ENCODE measurements at regions not wholly inside any gene's neighbourhood (a gene's known extent, or its start where the extent isn't known, plus 50 kb on each side); places are given as distances from the start of the nearest gene placed in this dataset.

GRCh38 chr13:27847669-27848068 lies 55.4 kb downstream of the GSX1 start:
- Histone ChIP-seq H3K27me3 (ENCODE audit: control insufficient read depth, insufficient read depth, low read length) (peaks cover 50% of the 10 kb centered on the region), H3K27ac (ENCODE audit: low read depth, low read length) (no peak overlapping the region), H3K4me3 (ENCODE audit: low read depth, low read length) (no peak overlapping the region), H3K9ac (ENCODE audit: low read length) (no peak overlapping the region), H3K9me3 (ENCODE audit: control insufficient read depth, insufficient read depth, low read depth, low read length) (no peaks in the 10 kb centered on the region), H3K36me3 (ENCODE audit: control insufficient read depth, insufficient read depth, low read length) (no peaks in the 10 kb centered on the region), H3K4me1 (ENCODE audit: control insufficient read depth, insufficient read depth, low read length) (no peaks in the 10 kb centered on the region)

- Histone ChIP-seq H3K9me3 (ENCODE audit: control insufficient read depth, insufficient read depth, low read depth, low read length) (no peaks in the 10 kb centered on the region), H3K4me1 (ENCODE audit: control insufficient read depth, insufficient read depth, low read length) (no peaks in the 10 kb centered on the region), H3K27me3 (ENCODE audit: control insufficient read depth, insufficient read depth, low read length) (peaks cover 59% of the 10 kb centered on the region), H3K4me3 (ENCODE audit: low read depth, low read length) (no peak overlapping the region), H3K36me3 (ENCODE audit: control insufficient read depth, insufficient read depth, low read length) (no peaks in the 10 kb centered on the region), H3K27ac (ENCODE audit: low read depth, low read length) (no peak overlapping the region), H3K9ac (ENCODE audit: low read length) (no peak overlapping the region)
These were observed 59.0 kb downstream of the GSX1 start for GRCh38 chr13:27851096-27851850.

GRCh38 chr13:27852491-27852890 lies 60.2 kb downstream of the GSX1 start:
- H3K27me3 ChIP-seq (ENCODE audit: control insufficient read depth, insufficient read depth, low read length) = peaks cover 56% of the 10 kb centered on the region
- no peak overlapping the region for H3K4me3 ChIP-seq (ENCODE audit: low read depth, low read length)
- H3K4me1 ChIP-seq (ENCODE audit: control insufficient read depth, insufficient read depth, low read length) = 0 out of 2 replicates have a peak, but pooled peaks cover under 1% of the 10 kb centered on the region
- no peak overlapping the region for H3K9ac ChIP-seq (ENCODE audit: low read length)
- no peaks in the 10 kb centered on the region for H3K9me3 ChIP-seq (ENCODE audit: control insufficient read depth, insufficient read depth, low read depth, low read length)
- H3K36me3 ChIP-seq (ENCODE audit: control insufficient read depth, insufficient read depth, low read length) = no peaks in the 10 kb centered on the region
- no peak overlapping the region for H3K27ac ChIP-seq (ENCODE audit: low read depth, low read length)

- H3K4me1 ChIP-seq (ENCODE audit: control insufficient read depth, insufficient read depth, low read length) = 0 out of 2 replicates have a peak, but pooled peaks cover 9% of the 10 kb centered on the region
- no peak overlapping the region for H3K9ac ChIP-seq (ENCODE audit: low read length)
- no peaks in the 10 kb centered on the region for H3K9me3 ChIP-seq (ENCODE audit: control insufficient read depth, insufficient read depth, low read depth, low read length)
- no peak overlapping the region for H3K4me3 ChIP-seq (ENCODE audit: low read depth, low read length)
- H3K27ac ChIP-seq (ENCODE audit: low read depth, low read length) = no peak overlapping the region
- no peaks in the 10 kb centered on the region for H3K36me3 ChIP-seq (ENCODE audit: control insufficient read depth, insufficient read depth, low read length)
- peaks cover 48% of the 10 kb centered on the region for H3K27me3 ChIP-seq (ENCODE audit: control insufficient read depth, insufficient read depth, low read length)
These were observed 61.1 kb downstream of the GSX1 start for GRCh38 chr13:27853335-27853734.

GRCh38 chr13:27853861-27854260 lies 61.6 kb downstream of the GSX1 start:
- no peaks in the 10 kb centered on the region for H3K9me3 ChIP-seq (ENCODE audit: control insufficient read depth, insufficient read depth, low read depth, low read length)
- H3K4me1 ChIP-seq (ENCODE audit: control insufficient read depth, insufficient read depth, low read length) = 0 out of 2 replicates have a peak, but pooled peaks cover 9% of the 10 kb centered on the region
- H3K27ac ChIP-seq (ENCODE audit: low read depth, low read length) = no peak overlapping the region

GRCh38 chr13:27854606-27855005 lies 62.3 kb downstream of the GSX1 start:
- H3K27me3 ChIP-seq (ENCODE audit: control insufficient read depth, insufficient read depth, low read length) = peaks cover 47% of the 10 kb centered on the region
- H3K9ac ChIP-seq (ENCODE audit: low read length) = no peak overlapping the region
- no peaks in the 10 kb centered on the region for H3K36me3 ChIP-seq (ENCODE audit: control insufficient read depth, insufficient read depth, low read length)
- H3K9me3 ChIP-seq (ENCODE audit: control insufficient read depth, insufficient read depth, low read depth, low read length) = no peaks in the 10 kb centered on the region
- H3K27ac ChIP-seq (ENCODE audit: low read depth, low read length) = no peak overlapping the region
- 0 out of 2 replicates have a peak, but pooled peaks cover 9% of the 10 kb centered on the region for H3K4me1 ChIP-seq (ENCODE audit: control insufficient read depth, insufficient read depth, low read length)
- no peak overlapping the region for H3K4me3 ChIP-seq (ENCODE audit: low read depth, low read length)

More at GRCh38 chr13:27853861-27854260, 61.6 kb downstream of the GSX1 start:
- Histone ChIP-seq H3K9ac (ENCODE audit: low read length) (no peak overlapping the region), H3K36me3 (ENCODE audit: control insufficient read depth, insufficient read depth, low read length) (no peaks in the 10 kb centered on the region), H3K27me3 (ENCODE audit: control insufficient read depth, insufficient read depth, low read length) (peaks cover 47% of the 10 kb centered on the region), H3K4me3 (ENCODE audit: low read depth, low read length) (no peak overlapping the region)

- Histone ChIP-seq H3K9ac (ENCODE audit: low read length) (no peak overlapping the region), H3K27ac (ENCODE audit: low read depth, low read length) (no peak overlapping the region), H3K4me1 (ENCODE audit: control insufficient read depth, insufficient read depth, low read length) (peaks cover 11% of the 10 kb centered on the region; the same call in 1 of the 2 replicates), H3K4me3 (ENCODE audit: low read depth, low read length) (no peak overlapping the region), H3K36me3 (ENCODE audit: control insufficient read depth, insufficient read depth, low read length) (no peaks in the 10 kb centered on the region), H3K27me3 (ENCODE audit: control insufficient read depth, insufficient read depth, low read length) (peaks cover 54% of the 10 kb centered on the region), H3K9me3 (ENCODE audit: control insufficient read depth, insufficient read depth, low read depth, low read length) (no peaks in the 10 kb centered on the region)
These were observed 63.1 kb downstream of the GSX1 start for GRCh38 chr13:27855381-27855780.

GRCh38 chr13:27857282-27857681 lies 62.5 kb upstream of the PDX1 start:
- Histone ChIP-seq H3K36me3 (ENCODE audit: control insufficient read depth, insufficient read depth, low read length) (no peaks in the 10 kb centered on the region), H3K27me3 (ENCODE audit: control insufficient read depth, insufficient read depth, low read length) (peaks cover 38% of the 10 kb centered on the region), H3K9ac (ENCODE audit: low read length) (no peak overlapping the region), H3K9me3 (ENCODE audit: control insufficient read depth, insufficient read depth, low read depth, low read length) (no peaks in the 10 kb centered on the region), H3K4me1 (ENCODE audit: control insufficient read depth, insufficient read depth, low read length) (peaks cover 19% of the 10 kb centered on the region; the same call in 1 of the 2 replicates), H3K27ac (ENCODE audit: low read depth, low read length) (no peak overlapping the region), H3K4me3 (ENCODE audit: low read depth, low read length) (no peak overlapping the region)

GRCh38 chr13:27858046-27858445 lies 61.8 kb upstream of the PDX1 start:
- Histone ChIP-seq H3K4me3 (ENCODE audit: low read depth, low read length) (no peak overlapping the region), H3K9me3 (ENCODE audit: control insufficient read depth, insufficient read depth, low read depth, low read length) (no peaks in the 10 kb centered on the region), H3K4me1 (ENCODE audit: control insufficient read depth, insufficient read depth, low read length) (peaks cover 19% of the 10 kb centered on the region; the same call in 1 of the 2 replicates), H3K27me3 (ENCODE audit: control insufficient read depth, insufficient read depth, low read length) (peaks cover 32% of the 10 kb centered on the region), H3K27ac (ENCODE audit: low read depth, low read length) (no peak overlapping the region), H3K36me3 (ENCODE audit: control insufficient read depth, insufficient read depth, low read length) (no peaks in the 10 kb centered on the region), H3K9ac (ENCODE audit: low read length) (no peak overlapping the region)

GRCh38 chr13:27860743-27861142 lies 59.1 kb upstream of the PDX1 start:
- Histone ChIP-seq H3K9me3 (ENCODE audit: control insufficient read depth, insufficient read depth, low read depth, low read length) (no peaks in the 10 kb centered on the region), H3K27me3 (ENCODE audit: control insufficient read depth, insufficient read depth, low read length) (peaks cover 33% of the 10 kb centered on the region), H3K4me1 (ENCODE audit: control insufficient read depth, insufficient read depth, low read length) (peaks cover 19% of the 10 kb centered on the region; the same call in 1 of the 2 replicates)

GRCh38 chr13:27861165-27861564 lies 58.6 kb upstream of the PDX1 start:
- Histone ChIP-seq H3K27me3 (ENCODE audit: control insufficient read depth, insufficient read depth, low read length) (peaks cover 29% of the 10 kb centered on the region), H3K9me3 (ENCODE audit: control insufficient read depth, insufficient read depth, low read depth, low read length) (no peaks in the 10 kb centered on the region), H3K4me3 (ENCODE audit: low read depth, low read length) (no peak overlapping the region), H3K27ac (ENCODE audit: low read depth, low read length) (no peak overlapping the region), H3K9ac (ENCODE audit: low read length) (no peak overlapping the region), H3K4me1 (ENCODE audit: control insufficient read depth, insufficient read depth, low read length) (peaks cover 19% of the 10 kb centered on the region; the same call in 1 of the 2 replicates), H3K36me3 (ENCODE audit: control insufficient read depth, insufficient read depth, low read length) (no peaks in the 10 kb centered on the region)

More at GRCh38 chr13:27860743-27861142, 59.1 kb upstream of the PDX1 start:
- Histone ChIP-seq H3K27ac (ENCODE audit: low read depth, low read length) (no peak overlapping the region), H3K36me3 (ENCODE audit: control insufficient read depth, insufficient read depth, low read length) (no peaks in the 10 kb centered on the region), H3K9ac (ENCODE audit: low read length) (no peak overlapping the region), H3K4me3 (ENCODE audit: low read depth, low read length) (no peak overlapping the region)

All from HUES6 (cell line).